ENCODE measurements at regions not wholly inside any gene's neighbourhood (a gene's known extent, or its start where the extent isn't known, plus 50 kb on each side); places are given as distances from the start of the nearest gene placed in this dataset.
"Not testable (repeated sequence)": the region's sequence is repeated elsewhere in the genome, so short reads cannot be mapped to it uniquely, and the experiment has no call there.

DNA sequence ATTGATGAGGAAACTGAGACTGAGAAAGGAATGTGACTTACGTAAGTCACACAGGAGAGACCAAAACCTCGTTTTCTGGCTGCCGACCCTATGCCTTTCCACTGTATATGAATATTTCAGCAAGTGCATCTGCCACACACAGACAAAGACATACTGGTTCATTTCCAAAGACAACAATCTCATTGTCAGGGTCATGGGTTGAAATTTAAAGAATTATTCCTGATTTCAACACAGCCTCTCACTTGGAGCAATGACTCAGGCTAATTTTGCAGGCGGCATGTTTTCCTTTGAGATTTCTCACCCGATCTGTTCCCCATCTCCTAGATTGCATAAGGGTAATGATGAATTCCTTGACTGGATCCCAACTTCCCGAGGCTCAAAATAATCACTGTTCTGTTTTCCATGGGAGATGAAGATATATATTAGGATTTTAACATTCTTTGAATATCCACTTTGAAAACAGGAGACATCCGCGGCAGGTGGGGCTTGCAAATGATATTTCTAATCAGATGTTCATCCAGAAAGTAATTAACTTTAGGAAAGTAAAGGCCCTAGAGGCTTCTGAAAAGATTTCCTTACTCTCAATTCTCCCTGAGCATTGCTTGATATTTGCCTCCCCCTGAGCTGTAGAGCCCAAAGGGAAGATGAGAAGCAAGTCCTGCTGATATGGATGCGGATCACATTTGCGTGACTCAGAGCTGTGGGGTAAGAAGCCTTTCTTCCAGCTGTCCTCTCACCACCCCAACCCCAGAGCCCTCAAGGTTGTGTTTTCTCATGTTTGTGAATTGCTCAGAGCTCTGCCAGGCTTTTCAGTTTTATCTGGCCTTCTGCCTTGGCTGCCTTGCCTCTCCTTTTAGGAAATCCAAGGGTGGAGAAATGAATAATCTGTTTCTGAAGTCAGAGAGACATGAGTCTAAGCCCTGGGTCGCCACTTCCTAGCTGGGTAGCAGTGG lies 361.1 kb upstream of the BOD1L1 start:
- peak in 4 of 14 donors; percentile 6 to 69 (median 14) for DNase-seq

DNA sequence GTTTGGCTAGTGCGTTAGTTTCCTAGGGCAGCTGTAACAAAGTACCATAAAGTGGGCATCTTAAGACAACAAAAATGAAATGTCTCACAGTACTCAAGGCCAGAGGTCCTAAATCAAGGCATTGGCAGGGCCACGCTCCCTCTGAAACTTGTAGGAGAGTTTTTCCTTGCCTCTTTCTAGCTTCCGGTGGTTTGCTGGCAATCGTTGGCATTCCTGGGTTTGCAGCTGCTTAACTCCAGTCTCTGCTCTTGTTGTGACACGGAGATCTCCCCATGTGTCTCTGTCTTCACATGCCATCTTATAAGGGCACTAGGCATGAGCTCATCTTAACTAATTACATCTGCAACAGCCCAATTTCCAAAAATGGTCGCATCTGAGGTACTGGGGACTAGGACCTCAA lies 362.0 kb upstream of the BOD1L1 start:
- no peak for DNase-seq

DNA sequence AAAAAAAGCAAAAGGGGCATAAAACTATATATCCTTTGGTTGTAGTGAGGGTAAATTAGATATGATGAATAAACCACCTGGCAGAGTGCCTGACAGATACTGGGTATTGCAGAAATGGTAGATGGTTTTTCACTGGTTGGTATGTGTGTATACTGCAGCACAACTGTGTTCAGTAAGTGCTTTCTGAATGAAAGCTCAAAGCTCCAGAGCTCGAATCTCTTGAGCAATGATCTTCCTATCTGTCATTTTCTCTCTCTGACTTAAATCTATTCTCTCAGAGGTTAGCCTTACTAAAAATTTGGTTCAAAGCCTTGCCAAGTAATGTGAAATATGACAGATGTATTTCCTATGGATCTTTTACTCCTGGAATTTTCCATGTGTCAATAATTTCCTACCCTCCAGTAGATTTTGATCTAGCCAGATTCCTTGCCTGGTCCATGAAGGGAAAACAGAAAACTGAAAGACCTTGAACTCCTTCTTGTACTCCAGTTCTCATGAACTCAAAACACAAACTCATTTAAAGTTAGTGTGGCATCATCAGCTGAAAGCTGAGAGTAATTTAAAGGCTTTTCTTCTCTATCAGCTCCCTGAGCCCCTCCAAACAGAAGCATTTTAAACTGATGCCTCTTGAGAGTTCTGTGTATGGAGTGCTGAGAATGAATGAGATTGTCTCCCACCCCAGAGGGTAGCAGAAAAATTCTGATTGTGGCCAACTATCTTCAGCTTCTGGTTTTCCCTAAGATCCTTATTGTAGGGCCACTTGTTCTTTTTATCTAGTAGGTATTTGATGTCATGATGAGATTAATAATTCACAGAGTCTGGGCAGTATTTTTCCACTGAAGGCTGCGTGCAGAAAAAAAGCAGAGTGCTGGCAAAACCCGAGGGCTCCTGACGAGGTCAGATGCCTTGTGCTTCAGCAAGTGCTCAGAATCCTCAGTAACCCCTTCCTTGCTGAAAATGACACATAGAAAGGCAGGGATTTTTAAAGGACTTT lies 363.4 kb upstream of the BOD1L1 start:
- peak in 1 of 14 donors; percentile 55 for DNase-seq

DNA sequence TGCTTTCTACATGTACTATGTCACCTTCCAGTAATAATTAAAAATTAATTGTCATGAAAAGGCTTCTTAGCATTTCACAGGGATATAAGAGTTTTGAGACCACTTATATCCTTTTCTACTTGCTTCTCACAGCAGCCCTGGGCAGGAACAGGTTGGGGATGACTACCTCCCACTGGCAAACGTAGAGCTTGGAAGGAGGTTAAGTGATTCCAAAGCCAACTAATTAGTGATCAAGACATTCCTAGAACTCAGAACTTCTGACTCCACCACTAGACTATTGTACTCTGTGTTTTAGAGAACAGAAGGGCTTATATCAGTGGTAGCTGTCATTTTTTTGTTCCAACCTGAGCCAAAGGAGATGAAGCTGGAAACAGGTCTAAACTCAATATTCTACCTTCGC lies 364.5 kb upstream of the BOD1L1 start:
- no peak for DNase-seq

DNA sequence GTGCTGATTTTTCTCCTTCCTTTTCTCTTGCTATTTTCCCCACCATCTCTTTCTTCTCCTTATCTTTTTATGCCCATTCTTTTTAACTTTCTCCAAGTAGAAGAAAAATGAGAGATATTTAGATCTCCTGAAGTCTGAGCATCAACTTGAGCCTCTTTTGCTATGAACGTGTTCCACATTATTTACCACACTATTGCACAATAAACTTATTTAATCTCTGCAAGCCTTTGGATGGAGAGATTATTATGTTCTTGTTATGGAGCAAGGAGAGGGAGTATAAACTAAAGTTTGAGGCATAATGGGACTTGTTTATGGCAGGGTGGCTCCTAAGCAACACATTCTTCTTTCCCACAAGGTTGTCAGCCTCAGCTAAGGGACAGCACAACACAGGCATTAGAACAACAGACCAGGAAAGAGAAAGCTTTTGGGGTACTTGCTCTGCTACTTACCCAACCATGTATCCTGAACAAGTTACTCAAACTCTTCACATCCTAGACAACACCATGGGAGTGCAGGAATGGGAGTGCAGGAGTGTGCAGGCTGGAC lies 365.5 kb upstream of the BOD1L1 start:
- no peak for DNase-seq

DNA sequence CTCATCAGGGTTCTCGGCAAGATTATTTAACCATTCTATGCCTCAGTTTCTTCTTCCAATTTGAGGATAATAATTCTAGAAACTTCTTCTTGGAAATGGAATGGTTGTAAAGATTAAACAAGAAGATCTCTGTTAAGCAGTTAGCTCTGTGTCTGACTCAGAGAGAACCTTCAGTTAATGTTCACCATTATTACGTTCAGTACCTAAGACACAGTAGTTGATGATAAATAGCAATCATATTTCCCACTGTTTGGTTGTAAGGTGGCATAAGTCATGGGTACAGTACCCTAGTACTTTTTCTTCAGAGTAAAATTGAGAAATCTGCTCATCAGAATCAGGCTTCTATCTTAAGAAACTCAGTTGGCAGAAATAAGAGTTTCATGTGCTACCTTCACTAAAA lies 366.5 kb upstream of the BOD1L1 start:
- no peak for DNase-seq

DNA sequence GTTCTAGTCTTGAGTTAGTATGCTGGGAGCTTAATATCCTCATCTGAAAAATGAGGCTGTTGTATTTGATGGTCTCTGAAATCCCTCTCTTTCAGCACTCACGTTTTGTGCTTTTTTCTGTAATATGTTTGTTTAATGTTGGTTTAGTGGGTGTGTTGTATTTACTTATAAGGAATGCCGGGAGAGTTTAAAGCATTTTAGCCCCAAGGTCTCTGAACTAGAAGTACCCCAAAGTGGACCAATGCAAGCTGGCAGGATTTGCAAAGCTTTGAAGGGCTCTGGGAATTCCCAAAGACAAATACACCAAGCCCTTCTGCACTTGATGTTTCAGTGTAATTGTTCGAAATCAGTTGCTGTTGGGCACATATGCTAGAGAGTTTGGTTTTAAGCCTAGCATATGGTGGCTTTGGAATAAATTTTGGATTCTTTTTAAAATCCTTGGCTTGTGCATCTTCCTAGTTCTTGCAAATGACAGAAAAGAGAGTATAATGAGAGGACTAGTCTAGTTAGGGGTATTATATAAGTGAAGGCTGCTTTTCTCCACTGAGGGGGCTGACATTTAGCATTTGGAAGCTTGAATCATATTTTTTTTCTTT lies 371.4 kb upstream of the BOD1L1 start:
- DNase-seq, result no peak

DNA sequence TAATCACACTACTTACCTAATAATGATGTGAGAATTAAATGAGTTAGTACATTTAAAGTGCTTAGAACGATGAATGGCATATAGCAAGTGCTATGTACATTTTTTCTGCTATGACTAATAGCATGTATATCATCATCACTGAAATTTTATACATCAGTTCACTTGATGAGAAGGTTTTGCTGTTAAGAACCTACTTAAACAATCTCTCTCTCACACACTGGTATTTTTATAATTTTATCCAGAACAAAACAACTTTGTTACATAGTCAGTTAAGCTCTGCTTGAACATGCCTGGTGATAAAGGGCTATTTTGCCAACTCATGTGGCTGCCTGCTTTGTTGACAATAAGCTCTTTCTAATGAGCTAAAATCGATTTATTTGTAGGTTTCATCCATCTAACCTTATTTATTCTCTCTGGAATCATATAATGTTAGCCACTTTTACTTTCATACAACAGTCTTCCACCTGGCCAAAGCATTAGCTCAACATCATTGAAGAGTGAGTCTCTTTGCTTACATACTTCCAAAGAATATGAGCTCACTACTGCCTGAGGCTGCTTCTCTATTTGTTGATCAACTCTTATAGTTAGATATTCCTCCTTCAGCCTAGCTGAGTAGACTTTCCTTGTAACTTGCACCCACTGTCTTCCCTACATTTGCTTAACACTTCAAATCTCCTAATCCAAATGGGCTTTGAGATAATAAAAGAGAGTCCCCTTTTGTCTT lies 372.7 kb upstream of the BOD1L1 start:
- no peak for DNase-seq

DNA sequence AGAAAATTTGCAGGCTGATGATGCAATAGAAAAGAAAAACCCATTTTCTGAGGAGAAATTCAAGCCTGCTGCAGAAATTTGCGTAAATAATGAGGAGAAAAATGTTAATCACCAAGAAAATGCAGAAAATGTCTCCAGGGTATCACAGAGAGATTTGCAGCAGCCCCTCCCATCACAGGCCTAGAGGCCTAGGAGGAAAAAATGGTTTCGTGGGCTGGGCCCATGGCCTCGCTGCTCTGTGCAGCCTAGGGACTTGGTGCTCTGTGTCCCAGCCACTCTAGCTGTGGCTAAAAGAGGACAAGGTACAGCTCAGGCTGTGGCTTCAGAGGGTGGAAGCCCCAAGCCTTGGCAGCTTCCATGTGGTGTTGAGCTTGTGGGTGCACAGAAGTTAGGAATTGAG lies 374.8 kb upstream of the BOD1L1 start:
- not testable (repeated sequence) for DNase-seq

DNA sequence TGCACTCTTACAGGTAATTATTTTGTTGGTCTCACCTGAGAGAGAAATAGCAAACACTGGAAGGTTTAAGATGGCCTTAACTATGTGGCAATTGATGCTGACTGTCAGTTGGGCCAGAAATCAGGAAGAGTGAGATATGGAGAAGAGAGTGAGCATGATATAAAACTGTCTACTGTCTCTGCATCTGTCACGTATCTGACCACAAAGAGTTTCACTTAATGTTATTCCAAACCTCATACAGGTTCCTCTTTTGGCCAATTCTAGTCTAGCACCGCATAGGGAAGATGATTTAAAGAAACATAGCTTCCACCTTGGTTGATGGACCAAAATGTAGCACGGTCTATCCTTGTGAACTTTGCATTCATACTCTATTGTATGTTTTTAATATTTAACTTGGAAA lies 381.0 kb upstream of the BOD1L1 start:
- no peak for DNase-seq

DNA sequence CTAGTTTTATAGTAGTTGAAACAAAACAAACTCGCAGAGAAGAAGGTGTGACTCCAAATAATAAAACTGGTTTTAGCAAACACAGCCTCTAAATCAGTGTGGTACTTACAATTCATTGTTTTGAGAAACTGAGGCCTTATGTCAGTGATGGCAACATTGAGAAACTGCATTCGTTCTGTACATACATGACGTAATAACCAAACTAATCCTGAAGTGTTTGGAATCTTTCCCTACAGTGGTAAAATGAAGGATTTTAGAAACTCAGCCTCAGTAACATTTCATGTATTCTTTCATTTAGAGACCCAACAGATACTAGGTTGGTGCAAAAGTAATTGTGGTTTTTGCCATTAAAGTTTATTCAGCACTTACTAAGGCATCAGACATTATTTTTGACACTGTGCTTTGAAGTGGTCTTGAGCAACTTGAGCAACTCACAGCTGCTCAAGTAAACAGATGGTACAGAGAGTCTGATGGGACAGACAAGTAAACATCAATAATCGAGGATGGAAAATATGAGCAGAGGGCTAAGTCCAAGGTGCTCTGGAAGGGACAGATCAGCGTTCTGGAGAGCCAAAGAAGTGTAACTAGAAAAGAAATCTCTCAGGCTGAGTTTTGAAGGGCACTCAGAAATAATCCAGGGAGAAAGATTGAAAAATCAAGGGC lies 390.8 kb upstream of the BOD1L1 start:
- no peak for DNase-seq

DNA sequence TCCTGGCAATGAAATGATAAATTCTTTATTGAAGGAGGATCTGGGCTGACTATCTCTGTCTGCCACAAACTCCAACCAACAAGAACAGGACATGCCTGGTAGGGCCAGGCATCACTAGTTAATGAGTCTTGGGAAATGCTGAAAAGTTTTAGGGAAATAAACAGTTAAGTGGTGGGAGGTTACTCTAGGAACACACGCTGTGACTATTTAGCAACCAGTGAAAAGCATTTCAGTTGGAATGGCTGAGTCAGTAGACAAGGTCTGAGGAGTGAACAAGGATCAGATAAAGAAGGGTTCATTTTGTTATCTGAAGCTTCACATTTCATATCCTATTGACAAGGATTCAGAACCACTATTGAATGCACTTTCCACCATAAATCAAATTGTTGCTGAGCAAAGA lies 394.9 kb upstream of the BOD1L1 start:
- DNase-seq, result no peak

DNA sequence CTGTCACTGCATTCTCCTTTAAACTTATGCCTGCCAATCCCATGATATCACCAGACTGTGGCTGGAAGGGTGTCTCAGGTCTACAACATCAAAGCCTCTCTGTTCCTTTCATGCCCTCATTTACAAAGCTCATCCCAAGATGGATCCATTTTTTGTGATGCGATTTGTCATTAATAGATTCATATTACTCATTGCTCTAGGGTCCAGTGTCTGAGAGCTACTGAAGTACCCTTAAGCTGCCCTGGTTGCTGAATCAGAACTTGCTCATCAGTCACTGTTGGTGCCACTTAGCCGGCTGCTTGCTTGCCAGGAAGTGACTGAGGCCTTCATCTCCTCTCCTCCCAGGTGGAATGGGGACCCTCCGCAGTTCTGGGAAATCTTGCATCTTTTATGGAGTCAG lies 395.5 kb upstream of the BOD1L1 start:
- no peak for DNase-seq

- no peak for DNase-seq
These were observed 396.4 kb upstream of the BOD1L1 start for GRCh38 chr4:14023896-14024295.

DNA sequence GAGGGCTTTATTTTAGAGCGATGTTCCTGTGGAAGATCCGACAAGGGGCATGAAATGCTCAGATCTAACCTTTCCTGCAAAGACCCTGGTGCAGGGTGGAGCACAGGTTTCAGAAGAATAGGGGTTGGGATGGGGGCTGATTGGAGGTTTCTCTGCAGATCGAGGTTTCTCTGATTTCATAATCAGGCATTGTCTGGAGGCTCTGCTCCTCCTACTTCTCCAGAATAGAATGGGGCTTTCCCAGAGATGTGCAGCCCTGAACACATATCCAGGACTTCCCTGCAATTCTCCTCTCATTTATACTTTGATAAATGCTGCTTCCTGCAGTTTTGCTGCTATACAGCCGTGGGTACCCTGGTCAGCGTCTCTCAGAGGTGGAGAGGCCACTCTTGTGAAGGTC lies 397.6 kb upstream of the BOD1L1 start:
- no peak for DNase-seq

- DNase-seq, result no peak
These were observed 398.4 kb upstream of the BOD1L1 start for GRCh38 chr4:14025891-14026290.

GRCh38 chr4:14028862-14029261 lies 401.3 kb upstream of the BOD1L1 start:
- no peak for DNase-seq

DNA sequence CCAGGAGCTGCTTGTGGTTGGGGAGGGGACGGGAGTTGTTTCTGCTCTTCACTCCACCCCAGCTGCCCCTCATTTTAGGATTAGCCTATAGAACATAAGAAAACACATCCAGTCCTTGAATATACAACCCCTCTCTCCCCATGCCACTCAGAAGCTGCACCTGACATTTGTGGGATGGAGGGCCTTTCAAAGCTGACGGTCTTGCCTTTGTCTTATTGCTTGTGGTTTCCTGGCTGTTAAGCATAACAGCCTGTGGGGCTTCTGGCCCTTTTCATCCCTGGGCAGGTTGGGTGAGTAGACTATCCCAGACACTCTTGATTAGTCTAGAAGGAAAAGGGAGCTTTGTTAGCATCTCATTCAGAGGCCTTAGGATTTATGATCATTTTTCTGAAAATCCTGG lies 407.6 kb upstream of the BOD1L1 start:
- DNase-seq, result no peak

DNA sequence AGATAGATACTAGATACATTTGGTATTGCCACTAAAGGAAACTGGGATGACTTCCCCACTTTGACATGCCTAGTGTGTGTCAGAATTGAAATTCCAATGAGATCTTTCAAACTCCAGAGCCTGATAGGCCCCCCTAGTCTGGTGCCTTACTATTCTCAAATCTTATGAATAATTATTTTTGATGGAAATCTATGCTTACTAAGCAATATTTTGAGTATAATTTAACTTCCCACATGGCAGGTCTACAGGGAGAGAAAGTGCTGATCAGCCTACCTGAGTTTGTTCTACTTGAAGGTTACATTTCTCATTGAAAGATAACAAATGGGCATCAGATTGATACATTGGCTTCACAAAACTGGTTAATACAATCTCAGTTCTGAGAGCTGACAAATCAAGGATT lies 415.7 kb upstream of the BOD1L1 start:
- DNase-seq, result no peak

- DNase-seq, result no peak
These were observed 419.1 kb upstream of the BOD1L1 start for GRCh38 chr4:14046642-14047041.

GRCh38 chr4:14047840-14048239 lies 420.3 kb upstream of the BOD1L1 start:
- DNase-seq, result no peak
